ENCODE measurements at regions not wholly inside any gene's neighbourhood (a gene's known extent, or its start where the extent isn't known, plus 50 kb on each side); places are given as distances from the start of the nearest gene placed in this dataset.

DNA sequence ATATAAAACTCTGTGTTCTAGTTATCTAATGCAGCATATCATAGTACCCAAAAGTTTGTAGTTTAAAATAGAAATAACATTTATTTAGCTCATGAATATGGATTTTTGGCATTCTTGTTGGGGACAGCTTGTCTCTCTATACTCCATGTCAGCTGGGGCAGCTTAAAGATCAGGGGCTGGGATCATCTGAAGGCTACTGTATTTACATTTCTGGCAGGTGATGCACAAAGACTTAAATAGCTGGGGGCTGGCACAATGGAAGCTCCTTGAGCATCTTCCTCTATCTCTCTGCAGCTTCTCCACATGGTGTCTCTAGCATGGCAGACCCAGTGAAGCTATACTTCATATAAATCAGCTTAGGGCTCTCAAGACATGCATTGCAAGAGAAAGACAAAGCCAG is 55.6 kb upstream of the DAB1 start:
- TF ChIP-seq TCF12 (IDR thresholded peaks at IDR 0.05; ENCODE audit: low read depth) = no peak
- TF ChIP-seq ZBTB7A (IDR thresholded peaks at IDR 0.05; ENCODE audit: low read depth) = no peak
- no peak for TF ChIP-seq TEAD4 (IDR thresholded peaks at IDR 0.05)
- TF ChIP-seq CEBPB (IDR thresholded peaks at IDR 0.05) = no peak
- no peak for TF ChIP-seq FOXM1 (IDR thresholded peaks at IDR 0.05; ENCODE audit: borderline replicate concordance, low read depth)
- no peak for TF ChIP-seq EGR1 (IDR thresholded peaks at IDR 0.05)
- TF ChIP-seq RAD21 (IDR thresholded peaks at IDR 0.05; ENCODE audit: low read depth) = no peak
- TF ChIP-seq EP300 (IDR thresholded peaks at IDR 0.05; ENCODE audit: borderline replicate concordance) = no peak
- TF ChIP-seq, protein P1, sequence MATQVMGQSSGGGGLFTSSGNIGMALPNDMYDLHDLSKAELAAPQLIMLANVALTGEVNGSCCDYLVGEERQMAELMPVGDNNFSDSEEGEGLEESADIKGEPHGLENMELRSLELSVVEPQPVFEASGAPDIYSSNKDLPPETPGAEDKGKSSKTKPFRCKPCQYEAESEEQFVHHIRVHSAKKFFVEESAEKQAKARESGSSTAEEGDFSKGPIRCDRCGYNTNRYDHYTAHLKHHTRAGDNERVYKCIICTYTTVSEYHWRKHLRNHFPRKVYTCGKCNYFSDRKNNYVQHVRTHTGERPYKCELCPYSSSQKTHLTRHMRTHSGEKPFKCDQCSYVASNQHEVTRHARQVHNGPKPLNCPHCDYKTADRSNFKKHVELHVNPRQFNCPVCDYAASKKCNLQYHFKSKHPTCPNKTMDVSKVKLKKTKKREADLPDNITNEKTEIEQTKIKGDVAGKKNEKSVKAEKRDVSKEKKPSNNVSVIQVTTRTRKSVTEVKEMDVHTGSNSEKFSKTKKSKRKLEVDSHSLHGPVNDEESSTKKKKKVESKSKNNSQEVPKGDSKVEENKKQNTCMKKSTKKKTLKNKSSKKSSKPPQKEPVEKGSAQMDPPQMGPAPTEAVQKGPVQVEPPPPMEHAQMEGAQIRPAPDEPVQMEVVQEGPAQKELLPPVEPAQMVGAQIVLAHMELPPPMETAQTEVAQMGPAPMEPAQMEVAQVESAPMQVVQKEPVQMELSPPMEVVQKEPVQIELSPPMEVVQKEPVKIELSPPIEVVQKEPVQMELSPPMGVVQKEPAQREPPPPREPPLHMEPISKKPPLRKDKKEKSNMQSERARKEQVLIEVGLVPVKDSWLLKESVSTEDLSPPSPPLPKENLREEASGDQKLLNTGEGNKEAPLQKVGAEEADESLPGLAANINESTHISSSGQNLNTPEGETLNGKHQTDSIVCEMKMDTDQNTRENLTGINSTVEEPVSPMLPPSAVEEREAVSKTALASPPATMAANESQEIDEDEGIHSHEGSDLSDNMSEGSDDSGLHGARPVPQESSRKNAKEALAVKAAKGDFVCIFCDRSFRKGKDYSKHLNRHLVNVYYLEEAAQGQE (IDR thresholded peaks at IDR 0.05; ENCODE audit: low read depth) = no peak

DNA sequence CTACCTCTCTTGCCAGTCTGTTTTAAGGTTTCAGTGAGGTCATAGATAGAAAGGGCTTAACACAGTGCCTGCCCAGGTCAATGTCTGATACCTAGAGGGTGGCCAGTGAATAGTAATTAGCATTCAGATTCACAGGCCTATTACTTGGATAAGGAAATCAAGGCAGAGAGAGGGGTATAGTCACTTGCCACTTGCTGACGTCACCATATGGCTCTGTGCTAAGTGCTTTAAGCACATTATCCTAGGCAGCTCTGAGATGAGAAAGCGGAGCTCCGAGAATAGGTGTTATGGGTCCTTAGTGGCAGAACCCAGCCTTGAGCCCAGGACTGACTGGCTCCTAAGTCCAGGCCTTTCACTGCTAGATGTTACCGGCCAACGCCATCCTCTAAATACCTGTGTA is 51.5 kb upstream of the DAB1 start:
- no peak for TF ChIP-seq EP300 (IDR thresholded peaks at IDR 0.05; ENCODE audit: borderline replicate concordance)
- no peak for TF ChIP-seq TCF12 (IDR thresholded peaks at IDR 0.05; ENCODE audit: low read depth)
- no peak for TF ChIP-seq TAF1 (IDR thresholded peaks at IDR 0.05; ENCODE audit: low read depth)
- TF ChIP-seq ZBTB7A (IDR thresholded peaks at IDR 0.05; ENCODE audit: low read depth) = no peak
- no peak for TF ChIP-seq CREB1 (IDR thresholded peaks at IDR 0.05; ENCODE audit: low read depth)
- TF ChIP-seq, protein P2, sequence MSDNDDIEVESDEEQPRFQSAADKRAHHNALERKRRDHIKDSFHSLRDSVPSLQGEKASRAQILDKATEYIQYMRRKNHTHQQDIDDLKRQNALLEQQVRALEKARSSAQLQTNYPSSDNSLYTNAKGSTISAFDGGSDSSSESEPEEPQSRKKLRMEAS (IDR thresholded peaks at IDR 0.05) = no peak
- TF ChIP-seq RAD21 (IDR thresholded peaks at IDR 0.05; ENCODE audit: low read depth) = no peak
- no peak for TF ChIP-seq FOXM1 (IDR thresholded peaks at IDR 0.05; ENCODE audit: borderline replicate concordance, low read depth)
- no peak for TF ChIP-seq CEBPB (IDR thresholded peaks at IDR 0.05)

DNA sequence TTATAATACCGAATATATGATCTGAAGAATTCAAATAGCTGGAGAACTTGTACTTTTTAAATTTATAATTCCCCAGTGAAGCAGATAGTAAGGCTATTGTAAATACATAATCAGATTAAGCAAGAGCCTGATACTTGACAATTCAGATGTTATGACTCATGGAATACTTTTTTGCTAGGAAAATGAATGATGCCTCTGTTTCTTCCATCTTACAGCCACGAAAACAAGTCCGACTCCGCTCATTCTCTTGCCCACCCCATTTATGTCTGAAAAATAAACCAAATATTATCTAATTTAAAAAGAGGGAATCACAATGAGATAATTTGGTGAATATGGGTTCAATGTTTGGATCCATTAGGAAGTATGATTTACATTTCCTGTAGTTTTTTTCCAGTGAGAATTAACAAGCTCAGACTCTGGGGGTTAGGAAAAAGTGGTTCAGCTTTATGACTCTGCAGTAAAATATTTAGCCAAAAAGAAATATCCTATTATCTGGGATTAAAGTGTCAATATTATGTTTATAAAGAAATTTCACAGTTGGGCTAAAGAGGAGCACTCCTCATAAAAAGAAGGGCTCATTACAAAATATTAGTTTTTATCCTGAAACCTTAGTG is 50.4 kb upstream of the DAB1 start:
- TF ChIP-seq FOXM1 (IDR thresholded peaks at IDR 0.05; ENCODE audit: borderline replicate concordance, low read depth) (no peak), CREB1 (IDR thresholded peaks at IDR 0.05; ENCODE audit: low read depth) (no peak), EGR1 (IDR thresholded peaks at IDR 0.05) (no peak), EP300 (IDR thresholded peaks at IDR 0.05; ENCODE audit: borderline replicate concordance) (no peak), RAD21 (IDR thresholded peaks at IDR 0.05; ENCODE audit: low read depth) (no peak), TEAD4 (IDR thresholded peaks at IDR 0.05) (no peak), TAF1 (IDR thresholded peaks at IDR 0.05; ENCODE audit: low read depth) (no peak)
- TF ChIP-seq, protein P1 (IDR thresholded peaks at IDR 0.05; ENCODE audit: low read depth) = no peak
- TF ChIP-seq, protein P2 (IDR thresholded peaks at IDR 0.05) = no peak
- TF ChIP-seq, protein P3, sequence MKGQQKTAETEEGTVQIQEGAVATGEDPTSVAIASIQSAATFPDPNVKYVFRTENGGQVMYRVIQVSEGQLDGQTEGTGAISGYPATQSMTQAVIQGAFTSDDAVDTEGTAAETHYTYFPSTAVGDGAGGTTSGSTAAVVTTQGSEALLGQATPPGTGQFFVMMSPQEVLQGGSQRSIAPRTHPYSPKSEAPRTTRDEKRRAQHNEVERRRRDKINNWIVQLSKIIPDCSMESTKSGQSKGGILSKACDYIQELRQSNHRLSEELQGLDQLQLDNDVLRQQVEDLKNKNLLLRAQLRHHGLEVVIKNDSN (IDR thresholded peaks at IDR 0.05) = no peak

Measured in Ishikawa (cell line).